Mucosa of gallbladder (tissue), 1 donor: ENCODE measurements at regions not wholly inside any gene's neighbourhood (a gene's known extent, or its start where the extent isn't known, plus 50 kb on each side); places are given as distances from the start of the nearest gene placed in this dataset.

Experiments
- DNase-seq: peaks from one replicate; pipeline ENCODE4 v3.0.0-alpha.2; 2020; ENCODE audit warnings: low spot score
- donor health status: DM: no; HTN: no; CAD: no.

- no peak for DNase-seq
These were observed 53.5 kb downstream of the ZNF608 start for GRCh38 chr5:124692950-124693349.

GRCh38 chr5:124692324-124692723 is 54.1 kb downstream of the ZNF608 start:
- DNase-seq, result no peak

- DNase-seq, result no peak
These were observed 56.8 kb downstream of the ZNF608 start for GRCh38 chr5:124689653-124690052.

DNA sequence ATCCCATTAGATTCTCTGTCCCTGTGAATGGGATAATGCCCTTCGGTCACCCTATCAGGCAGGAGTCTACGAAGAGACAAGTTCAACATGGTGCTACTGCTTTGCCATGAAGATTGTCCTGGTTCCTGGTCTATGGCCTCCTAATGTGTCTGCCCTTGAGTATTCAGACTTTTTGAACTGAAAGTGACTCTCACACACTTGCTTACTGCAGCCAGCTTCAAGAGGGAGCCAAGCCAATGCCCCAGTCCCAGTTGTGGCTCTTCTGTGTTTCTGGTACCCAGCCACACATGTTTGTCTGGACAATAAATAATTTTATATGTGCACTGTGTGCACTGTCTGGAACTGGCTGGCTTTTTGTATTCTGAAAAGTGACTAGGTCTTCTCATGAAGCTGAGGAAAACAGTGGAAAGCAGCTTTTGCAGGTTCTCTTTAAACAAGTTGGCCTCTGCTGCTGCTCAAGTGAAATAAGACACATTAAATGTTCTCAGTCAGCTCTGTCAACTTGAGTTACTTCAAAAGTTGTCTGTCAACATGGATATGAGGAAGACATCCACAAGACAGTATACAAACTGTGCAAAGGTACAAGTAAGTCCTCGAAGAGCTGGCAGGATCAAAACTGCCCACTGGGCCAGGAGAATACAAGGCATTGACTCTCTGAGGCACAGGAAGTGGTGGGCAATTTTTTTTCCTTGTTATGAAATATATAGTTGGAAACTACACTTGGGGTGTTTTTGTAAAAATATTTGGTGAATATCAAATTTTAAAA is 60.0 kb downstream of the ZNF608 start:
- DNase-seq, result no peak

DNA sequence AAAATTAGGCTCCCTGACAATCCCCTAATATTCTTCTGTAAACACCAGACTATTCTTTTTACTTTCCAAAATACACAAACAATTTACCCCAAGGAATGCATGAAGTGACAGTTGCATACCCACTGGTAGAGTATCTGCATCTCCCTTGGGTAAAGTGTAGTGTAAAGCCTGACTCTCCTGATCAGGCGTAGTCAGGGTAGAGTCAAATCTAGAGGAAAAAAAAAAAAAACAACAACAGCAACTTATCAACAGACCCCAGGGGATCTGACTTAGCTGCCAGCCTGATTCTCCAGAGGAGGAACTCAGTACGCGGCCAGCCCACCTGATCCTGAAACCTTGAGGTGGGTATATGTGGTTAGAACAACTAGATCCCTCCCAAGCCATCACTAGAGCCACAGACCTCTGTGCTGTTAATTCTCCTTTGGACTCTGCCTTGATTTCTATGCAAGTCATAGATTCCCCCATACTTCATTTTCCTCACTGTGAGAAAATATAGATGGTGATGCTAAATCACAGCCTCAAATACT is 61.0 kb downstream of the ZNF608 start:
- no peak for DNase-seq

DNA sequence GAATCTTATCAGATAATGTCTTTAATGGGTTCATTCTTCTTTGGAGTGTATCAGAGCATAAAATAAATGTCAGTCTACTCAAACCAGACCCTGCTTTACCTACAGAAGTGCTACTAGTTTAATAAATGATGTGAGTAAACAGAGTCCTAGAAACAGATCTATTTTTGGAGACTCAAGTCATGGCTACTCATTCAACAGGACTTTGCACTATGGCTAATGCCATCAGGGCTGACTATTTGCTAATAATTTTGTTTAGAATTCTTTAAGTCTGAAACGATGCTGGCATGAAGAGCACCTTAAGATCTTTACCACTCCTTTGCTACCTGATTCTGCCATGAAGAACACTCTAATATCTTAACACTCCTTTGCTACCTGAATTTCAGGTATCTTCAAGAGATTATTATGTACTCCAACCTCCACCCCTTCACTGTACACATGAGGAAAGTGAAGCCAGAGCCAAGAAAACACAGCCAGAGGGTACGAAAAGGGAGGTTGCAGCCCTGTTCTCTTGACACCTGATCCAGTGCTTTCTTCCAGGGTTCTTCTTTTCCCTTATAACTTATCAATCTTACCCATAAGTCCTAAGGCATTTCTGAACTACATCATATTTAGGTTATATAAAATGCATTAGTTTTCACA is 62.4 kb downstream of the ZNF608 start:
- DNase-seq, result no peak

GRCh38 chr5:124679578-124680199 is 66.8 kb downstream of the ZNF608 start:
- no peak for DNase-seq

DNA sequence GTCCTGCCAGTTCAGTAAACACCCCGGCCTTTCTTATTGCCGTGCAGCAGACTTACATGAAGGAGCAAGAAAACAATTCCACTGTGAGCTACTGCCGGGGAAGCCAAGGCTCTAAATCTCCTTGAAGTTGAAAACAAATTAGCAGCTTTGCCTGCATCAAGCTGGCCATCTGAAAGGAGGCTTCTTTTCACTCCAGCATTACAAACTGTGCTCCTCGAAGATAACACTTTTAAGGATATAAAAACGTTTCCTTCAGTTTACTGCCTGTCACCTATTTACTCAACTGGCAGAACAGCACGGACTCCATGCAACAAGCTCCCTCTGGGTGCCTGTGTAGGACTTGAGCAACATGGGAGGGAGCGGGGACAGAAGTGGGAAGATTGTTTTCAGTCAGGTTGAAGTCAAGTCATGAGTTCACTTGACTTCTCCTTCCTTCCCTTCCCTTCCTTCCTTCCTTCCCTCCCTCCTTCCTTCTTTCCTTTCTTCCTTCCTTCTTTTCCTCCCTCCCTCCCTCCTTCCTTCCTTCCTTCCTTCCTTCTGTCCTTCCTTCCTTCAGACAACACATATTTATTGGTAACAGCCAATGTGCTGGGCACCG is 67.4 kb downstream of the ZNF608 start:
- no peak for DNase-seq

- DNase-seq, result no peak
These were observed 68.0 kb downstream of the ZNF608 start for GRCh38 chr5:124678468-124678867.

DNA sequence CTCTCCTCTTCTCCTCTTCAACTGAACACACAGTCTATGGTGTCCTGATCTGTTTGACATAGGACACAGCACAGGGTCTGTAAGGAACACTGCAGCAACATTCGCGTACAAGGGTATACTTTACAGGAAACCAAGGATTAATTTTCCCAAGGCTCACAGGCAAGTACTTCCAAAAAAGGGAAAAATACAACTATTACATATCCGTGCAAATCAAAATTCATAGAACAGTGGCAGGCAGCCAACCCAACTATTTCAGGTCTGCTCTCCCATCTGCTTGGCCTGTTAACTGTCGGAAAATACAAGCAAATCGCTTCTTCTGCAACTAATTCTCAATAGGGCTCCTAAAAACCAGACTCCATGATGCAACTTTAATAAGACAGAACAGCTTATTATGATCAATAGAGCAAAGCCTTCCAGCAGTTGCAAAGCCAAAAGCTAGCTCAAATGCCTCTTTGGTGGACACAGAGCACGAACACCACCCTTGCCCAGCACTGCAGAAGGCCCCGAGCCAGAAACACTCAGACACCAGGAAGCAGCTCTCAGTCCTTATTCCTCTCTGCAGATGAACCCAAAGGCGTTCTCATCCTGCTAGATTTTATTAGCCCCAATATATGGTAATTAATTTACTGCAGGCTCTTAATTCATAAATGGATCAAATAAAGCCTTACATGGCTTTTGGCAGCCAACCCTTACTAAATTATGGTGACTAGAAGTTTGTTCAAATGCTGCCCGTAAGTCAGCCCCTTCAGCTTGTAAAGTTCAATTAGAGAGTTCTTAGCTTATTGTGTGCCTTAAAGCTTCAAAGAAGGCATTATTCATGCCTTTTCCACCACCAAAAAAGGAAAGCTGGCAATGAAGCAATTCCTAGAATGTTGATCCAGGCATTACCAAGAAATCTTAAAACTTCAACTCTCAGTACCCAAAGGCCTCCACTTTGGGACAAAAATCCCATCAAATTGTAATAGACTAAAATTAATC is 68.8 kb downstream of the ZNF608 start:
- no peak for DNase-seq

DNA sequence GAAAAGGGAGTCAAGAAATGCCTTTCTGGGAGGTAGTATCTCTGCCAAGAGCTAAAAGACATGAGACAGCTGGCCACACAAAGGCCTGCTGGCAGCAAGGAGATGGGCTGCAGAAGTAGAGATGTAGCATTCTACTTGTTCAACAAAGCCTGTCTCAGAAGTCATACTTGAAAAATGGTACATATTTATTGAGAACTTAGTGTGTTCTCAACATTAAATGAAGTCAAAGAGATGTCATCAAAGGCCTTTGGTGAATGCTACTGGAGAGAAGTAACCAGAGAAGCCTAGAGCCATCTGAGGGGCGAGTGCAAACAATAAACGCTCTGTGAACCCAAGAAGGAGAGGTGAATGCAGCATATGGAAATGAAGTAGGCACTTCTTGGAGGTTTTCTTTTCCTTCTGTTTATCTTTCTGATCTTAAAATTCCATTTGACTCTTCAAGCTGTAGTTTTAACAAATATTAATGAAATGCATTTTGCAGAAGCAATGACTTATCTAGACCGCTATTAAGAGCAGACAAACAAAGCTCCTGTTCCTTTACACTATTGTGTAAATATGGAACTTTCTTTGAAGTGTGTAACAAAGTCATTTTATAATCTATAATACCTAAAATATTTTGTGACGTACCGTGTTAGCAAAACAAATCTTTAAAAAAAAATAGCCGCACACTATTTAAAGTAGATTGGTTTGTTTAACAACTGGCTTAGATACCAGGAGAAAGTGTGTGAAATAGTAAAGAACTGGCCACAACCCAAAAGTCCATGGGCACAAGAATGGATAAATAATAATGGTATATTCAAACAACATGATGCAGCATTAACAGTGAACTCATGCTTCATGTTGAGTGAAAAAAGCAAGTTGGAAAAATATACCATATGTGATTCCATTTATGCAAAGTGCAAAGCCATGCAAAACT is 70.2 kb downstream of the ZNF608 start:
- DNase-seq, result no peak

- no peak for DNase-seq
These were observed 75.2 kb downstream of the ZNF608 start for GRCh38 chr5:124671193-124671592.

- no peak for DNase-seq
These were observed 75.7 kb downstream of the ZNF608 start for GRCh38 chr5:124670722-124671184.

- DNase-seq, result no peak
These were observed 76.3 kb downstream of the ZNF608 start for GRCh38 chr5:124669956-124670721.

DNA sequence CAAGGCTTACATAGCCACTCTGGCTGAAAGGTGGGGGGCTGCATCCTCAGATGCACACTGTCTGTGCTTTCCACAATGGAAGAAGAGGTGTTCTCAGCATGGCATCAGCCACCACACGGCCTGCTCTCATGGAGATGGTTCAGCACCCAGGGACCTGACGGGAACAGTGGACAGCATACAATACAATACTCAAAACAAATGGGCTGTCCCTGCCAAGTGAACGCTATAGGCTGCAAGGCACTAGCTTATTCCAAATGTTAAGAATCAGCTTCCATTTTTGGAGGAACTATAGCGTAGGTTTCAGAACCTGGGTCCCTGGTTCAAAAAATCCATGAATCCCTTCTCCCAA is 77.2 kb downstream of the ZNF608 start:
- DNase-seq, result no peak

DNA sequence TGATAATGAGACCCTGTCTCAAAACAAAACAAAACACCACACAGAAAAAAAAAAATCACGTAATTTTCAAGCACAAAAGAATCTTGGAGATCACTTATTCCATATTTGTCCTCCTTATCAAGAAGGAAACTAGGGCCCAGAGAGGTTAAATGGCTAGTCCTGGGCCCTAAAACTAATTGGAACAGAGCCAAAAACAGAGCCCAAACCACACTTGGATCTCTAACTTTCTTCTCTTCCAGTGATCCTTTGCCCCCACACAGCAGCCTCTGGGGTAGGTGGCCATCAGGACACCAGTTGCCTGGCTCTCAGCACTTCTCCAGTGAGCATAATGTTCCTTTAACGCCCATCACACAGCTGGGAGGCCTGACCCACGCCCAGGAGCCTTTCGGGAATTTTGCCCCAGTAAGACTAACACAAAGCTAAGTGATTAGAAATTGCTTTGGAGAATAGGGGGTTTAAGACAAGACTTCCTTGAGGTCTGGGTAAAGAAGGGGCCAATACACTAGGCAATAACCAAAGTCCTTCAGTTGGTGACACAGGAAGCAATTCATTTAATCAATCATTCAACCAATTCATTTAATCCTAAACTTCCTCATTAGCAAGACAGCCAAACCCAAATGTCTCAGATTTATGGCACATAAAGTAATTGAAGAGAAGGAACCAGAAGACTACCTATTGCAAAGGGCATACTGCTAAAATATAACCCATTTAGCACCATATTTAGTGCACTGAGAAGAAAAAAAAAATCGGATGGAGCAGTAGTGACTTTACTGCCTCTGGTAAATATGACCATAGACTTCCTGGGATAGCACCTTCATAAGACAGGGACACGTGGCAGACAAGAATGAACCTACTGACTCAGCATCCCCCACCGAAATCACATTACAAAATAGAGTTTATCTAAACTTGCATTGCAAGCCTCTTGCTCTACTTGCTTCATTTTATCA is 77.8 kb downstream of the ZNF608 start:
- no peak for DNase-seq

DNA sequence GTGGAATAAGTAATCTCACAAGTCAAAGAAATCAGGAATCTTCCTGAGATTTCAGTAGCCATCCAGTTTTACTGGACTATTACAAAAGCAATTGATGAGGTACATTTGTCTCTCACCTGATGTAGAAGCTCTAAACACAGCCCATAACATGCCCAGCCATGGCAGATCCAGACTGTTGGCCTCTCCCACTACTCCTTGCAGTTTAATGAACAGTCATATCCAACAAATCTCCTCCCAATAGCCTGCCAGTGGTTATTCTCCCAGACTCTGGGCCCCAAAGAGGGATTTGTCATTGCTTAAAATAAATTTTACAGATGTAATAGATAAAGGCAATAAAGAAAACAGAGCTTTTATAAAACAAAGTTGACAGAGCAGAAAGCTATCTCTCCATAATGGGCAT is 80.8 kb downstream of the ZNF608 start:
- DNase-seq, result no peak

DNA sequence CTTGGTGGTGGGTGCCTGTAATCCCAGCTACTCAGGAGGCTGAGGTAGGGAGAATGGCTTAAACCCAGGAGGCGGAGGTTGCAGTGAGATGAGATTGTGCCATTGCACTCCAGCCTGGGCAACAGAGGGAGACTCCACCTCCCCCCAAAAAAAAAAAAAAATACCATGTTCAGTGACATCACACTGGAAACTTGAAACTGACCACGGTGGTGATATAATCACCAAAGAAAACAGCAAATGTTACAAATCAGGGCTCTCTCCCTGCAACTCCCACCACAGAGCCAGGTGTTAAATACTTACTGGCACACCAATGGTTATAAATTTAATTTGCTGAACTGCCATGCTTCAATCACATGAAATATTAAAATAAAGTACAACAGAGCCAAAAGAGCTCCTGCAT is 81.4 kb downstream of the ZNF608 start:
- DNase-seq, result no peak
